GM19239 (cell line): ENCODE measurements at regions not wholly inside any gene's neighbourhood (a gene's known extent, or its start where the extent isn't known, plus 50 kb on each side); places are given as distances from the start of the nearest gene placed in this dataset.
"Not testable (repeated sequence)": the region's sequence is repeated elsewhere in the genome, so short reads cannot be mapped to it uniquely, and the experiment has no call there.

Source experiments
- DNase-seq: peaks from one replicate; pipeline ENCODE4 v3.0.0; 2011; ENCODE audit warnings: low spot score; ENCODE audit not compliant: insufficient read length
- FAIRE-seq: peaks from 2 replicates; lab custom pipeline; 2011; peaks lifted over from hg19 to GRCh38; lab: Jason Lieb, UNC

- no peak for FAIRE-seq
- DNase-seq = no peak
These were observed 201.0 kb downstream of the SPRY1 start for GRCh38 chr4:123597586-123597985.

GRCh38 chr4:123598331-123598730 is 201.7 kb downstream of the SPRY1 start:
- DNase-seq (no peak), FAIRE-seq (no peak)

GRCh38 chr4:123599061-123599919 is 202.7 kb downstream of the SPRY1 start:
- DNase-seq = no peak

GRCh38 chr4:123599920-123600810 is 203.6 kb downstream of the SPRY1 start:
- peak; percentile 45 for DNase-seq
- peak; percentile 100 for FAIRE-seq

More at GRCh38 chr4:123599061-123599919, 202.7 kb downstream of the SPRY1 start:
- peak; percentile 80 for FAIRE-seq

GRCh38 chr4:123600987-123601904 is 204.7 kb downstream of the SPRY1 start:
- FAIRE-seq (peak; percentile 60), DNase-seq (no peak)

- no peak for FAIRE-seq
- no peak for DNase-seq
These were observed 205.4 kb downstream of the SPRY1 start for GRCh38 chr4:123602007-123602406.

- no peak for DNase-seq
- no peak for FAIRE-seq
These were observed 206.6 kb downstream of the SPRY1 start for GRCh38 chr4:123603165-123603564.

- FAIRE-seq, DNase-seq: not testable (repeated sequence)
These were observed 209.2 kb downstream of the SPRY1 start for GRCh38 chr4:123605797-123606196.

- DNase-seq (no peak), FAIRE-seq (peak; percentile 39)
These were observed 209.7 kb downstream of the SPRY1 start for GRCh38 chr4:123606336-123606735.

- FAIRE-seq = peak; percentile 98
- DNase-seq = peak; percentile 10
These were observed 210.4 kb downstream of the SPRY1 start for GRCh38 chr4:123606946-123607542.

- FAIRE-seq (no peak), DNase-seq (no peak)
These were observed 213.2 kb downstream of the SPRY1 start for GRCh38 chr4:123609829-123610228.

GRCh38 chr4:123613586-123614344 is 217.2 kb downstream of the SPRY1 start:
- FAIRE-seq (no peak), DNase-seq (no peak)

GRCh38 chr4:123615901-123616300 is 219.3 kb downstream of the SPRY1 start:
- no peak for DNase-seq
- FAIRE-seq = no peak

GRCh38 chr4:123616951-123617461 is 220.4 kb downstream of the SPRY1 start:
- peak; percentile 44 for FAIRE-seq
- no peak for DNase-seq

GRCh38 chr4:123617791-123618190 is 221.2 kb downstream of the SPRY1 start:
- FAIRE-seq = peak; percentile 18
- no peak for DNase-seq

GRCh38 chr4:123618606-123619005 is 222.0 kb downstream of the SPRY1 start:
- FAIRE-seq (no peak), DNase-seq (no peak)

GRCh38 chr4:123619326-123619725 is 222.7 kb downstream of the SPRY1 start:
- FAIRE-seq = no peak
- no peak for DNase-seq

GRCh38 chr4:123619895-123620294 is 223.3 kb downstream of the SPRY1 start:
- no peak for FAIRE-seq

More at GRCh38 chr4:123619895-123620294, 223.3 kb downstream of the SPRY1 start:
- no peak for DNase-seq
